Activated CD4-positive, alpha-beta T cell treated with anti-CD3 and anti-CD28 coated beads for 4 hours (primary cell): ENCODE measurements at regions not wholly inside any gene's neighbourhood (a gene's known extent, or its start where the extent isn't known, plus 50 kb on each side); places are given as distances from the start of the nearest gene placed in this dataset.
"Not testable (repeated sequence)": the region's sequence is repeated elsewhere in the genome, so short reads cannot be mapped to it uniquely, and the experiment has no call there.

Source experiments
- DNase-seq, 2 donors: peaks; one replicate each; pipeline ENCODE4 v3.0.0-alpha.2; 2020

DNA sequence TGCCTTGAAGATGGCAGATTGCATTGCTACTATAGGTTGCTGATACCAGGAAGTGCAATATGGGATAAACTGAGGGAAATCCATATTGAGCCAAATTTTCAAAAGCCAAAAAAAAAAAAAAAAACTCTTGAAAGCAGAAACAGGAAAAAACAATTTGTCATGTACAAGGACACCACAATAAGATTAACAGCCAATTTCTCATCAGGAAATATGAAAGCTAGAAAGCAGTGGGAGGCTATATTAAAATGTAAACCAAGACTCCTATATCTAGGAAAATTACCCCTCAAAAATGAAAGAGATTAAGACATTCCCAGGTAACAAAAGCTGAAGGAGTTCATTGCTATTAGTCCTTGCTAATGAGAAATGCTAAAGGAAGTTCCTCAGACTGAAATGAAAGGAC, 462.8 kb upstream of the DPH6 start:
- no peak for DNase-seq

DNA sequence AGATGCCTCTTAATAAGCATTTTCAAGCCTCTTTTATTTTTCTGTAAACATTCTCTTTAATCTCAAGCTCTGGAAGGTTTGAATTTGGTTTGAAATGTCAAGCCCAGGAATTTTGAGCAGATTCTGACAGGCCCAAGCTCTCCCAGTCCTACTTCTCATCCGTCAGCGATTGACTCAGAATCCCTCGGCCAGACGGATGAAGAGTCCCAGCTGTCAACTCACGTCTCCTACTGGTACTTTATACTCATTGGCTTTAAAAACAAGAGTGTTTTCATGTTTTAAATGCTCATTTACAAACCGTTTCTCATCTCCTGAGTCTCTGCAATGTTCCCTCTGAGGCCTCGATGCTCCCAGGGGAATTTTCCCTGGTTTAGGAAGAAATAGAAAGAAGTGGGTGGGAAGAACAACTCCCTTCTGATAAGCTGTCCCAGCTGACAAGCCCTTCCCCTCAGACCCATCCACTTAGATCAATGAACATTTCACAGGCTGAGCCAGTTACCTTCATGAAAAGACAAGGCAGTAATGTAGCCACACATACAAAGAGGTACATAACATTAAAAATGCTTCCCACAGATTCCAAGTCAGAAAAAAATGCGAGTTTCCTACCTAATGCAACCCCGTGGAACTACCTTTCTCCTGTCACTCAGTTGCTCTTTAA, 478.2 kb upstream of the DPH6 start:
- DNase-seq: no peak

DNA sequence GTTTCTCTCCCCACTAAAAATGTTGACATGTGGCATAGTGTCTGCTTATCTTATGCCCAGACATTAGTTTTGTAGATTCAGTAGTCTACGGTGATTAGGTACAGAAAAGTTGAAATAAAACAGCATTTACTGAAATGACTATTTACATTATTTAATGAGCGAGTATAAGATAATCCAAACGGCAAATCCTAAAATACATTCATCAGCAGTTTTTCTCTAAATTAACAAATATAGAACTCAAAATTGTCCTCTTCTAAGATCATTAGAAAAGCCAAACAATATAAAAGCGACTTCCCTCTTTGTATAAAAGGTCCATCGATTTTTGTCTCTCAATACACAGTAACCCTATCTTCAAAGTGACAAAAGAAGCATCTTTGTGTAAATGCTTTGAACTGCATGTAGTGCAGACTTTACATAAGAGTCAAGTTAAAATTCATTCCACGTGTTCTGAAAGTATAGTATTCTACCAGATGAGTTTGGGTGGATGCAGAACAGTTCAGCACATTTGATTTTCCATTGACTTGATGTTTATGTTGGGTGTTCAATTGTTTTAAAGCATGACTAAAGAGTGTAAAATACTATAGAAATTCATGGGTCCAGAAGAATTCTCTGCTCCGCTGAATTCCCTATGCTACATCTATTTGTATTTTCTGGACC, 480.8 kb upstream of the DPH6 start:
- no peak for DNase-seq

DNA sequence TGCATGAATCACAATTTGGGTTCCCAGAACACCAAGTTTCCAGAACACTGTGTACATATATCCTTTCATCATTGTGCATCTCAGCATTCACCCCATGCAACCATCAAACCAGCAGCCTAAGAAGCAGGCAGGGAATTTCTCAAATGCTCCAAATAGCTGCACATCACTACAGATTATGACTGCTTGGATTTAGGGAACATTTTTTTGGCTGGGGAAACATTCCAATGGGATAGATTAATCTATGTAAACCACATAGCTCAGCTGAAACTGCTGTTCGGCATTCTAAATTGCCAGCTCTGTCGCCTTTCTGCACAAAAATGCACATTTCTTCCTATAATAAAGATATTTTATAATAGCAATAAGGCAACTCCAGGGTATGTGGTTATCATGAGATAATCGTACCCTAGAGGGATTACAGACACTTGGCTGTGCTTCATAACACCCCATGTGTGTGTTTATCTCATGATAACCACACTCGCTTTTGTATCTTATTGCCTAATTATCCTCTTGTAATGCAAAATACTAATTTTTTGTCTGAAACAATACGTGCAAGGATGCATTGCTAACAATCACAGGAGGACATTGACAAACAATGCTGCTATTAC, 483.7 kb upstream of the DPH6 start:
- DNase-seq: no peak

DNA sequence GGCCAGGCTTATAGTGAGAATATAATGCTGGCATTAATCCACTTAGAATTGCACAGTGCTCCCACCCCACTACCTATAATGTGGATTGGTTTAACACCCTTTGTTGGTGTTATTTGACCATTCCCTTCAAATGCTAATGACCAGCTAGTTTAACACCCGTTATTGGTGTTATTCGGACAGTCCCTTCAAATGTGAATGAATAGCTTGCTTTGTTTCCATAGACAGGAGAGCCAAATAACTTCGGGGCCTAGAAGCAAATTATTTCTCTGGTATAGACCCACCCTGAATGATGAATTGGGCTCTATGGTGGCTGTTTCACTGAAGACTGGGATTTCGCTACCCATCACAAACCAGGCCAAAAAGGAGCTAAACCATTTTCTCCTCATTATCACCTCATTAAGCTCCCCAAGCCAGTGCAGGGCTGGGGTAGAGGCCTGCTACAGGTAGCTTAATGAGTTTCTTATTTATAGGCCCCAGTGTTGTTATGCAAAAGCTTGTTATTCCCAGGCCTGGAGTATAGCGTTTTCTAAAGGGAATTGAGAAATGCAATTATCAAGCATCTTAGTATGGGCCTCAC, 494.1 kb upstream of the DPH6 start:
- no peak for DNase-seq

DNA sequence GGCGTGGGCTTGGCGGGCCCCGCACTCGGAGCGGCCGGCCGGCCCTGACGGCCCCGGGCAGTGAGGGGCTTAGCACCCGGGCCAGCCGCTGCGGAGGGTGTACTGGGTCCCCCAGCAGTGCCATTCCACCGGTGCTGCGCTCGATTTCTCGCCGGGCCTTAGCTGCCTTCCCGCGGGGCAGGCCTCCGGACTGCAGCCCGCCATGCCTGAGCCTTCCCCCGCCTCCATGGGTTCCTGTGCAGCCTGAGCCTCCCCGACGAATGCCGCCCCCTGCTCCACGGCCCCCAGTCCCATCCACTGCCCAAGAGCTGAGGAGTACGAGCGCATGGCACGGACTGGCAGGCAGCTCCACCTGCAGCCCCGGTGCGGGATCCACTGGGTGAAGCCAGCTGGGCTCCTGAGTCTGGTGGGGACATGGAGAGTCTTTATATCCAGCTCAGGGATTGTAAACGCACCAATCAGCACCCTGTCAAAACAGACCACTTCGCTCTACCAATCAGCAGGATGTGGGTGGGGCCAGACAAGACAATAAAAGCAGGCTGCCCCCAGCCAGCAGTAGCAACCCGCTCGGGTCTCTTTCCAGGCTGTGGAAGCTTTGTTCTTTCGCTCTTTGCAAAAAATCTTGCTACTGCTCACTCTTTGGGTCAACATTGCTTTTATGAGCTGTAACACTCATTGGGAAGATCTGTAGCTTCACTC, 501.2 kb upstream of the DPH6 start:
- DNase-seq: not testable (repeated sequence)

DNA sequence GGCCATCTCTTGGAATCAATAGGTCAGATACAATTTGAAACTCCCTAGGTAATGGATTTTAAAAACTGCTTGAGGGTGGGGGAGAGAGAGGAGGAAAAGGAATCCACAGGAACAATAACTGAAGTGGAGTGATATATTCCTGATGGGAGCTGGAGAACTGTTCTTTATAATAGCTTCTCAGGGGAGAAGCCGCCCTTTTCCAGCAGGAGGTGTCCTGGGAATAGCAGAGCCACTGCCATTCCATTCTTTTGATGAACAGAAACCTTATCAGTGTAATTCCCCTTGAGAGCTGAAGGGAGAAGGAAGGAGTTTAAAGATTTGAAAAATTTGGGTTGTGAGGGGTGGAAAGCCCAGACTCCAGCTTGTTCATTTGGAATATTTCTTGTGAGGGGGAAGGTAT, 504.9 kb upstream of the DPH6 start:
- no peak for DNase-seq

DNA sequence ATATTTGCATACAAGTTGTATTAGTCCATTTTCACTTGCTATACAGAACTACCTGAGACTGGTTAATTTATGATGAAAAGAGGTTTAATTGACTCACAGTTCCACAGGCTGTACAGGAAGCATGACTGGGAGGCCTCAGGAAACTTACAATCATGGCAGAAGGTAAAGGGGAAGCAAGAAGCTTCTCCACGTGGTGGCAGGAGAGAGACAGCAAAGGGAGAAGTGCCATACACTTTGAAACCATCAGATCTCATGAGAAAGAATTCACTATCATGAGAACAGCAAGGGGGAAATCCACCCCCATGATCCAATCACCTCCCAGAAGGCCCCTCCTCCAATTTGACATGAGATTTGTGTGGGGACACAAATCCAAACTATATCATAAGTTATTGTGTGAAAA, 506.7 kb upstream of the DPH6 start:
- not testable (repeated sequence) for DNase-seq

DNA sequence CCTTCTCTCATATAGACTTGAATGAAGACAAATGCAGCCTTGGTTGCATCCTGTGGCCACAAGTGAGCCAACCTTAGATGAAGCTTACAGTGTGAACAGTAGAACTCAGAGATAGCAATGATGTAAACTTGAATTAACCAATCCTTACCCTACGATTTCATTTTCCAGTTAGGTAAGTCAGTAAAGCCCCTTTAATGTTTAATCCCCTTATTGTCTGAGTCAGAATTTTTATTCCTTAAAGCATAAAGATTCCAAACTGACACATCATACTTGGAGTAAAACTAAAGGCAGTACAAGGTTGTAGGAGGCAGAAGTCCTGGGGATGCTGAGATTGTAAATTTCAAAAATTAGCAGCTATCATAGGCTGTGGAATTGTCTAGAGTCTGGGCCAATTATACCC, 507.8 kb upstream of the DPH6 start:
- no peak for DNase-seq

DNA sequence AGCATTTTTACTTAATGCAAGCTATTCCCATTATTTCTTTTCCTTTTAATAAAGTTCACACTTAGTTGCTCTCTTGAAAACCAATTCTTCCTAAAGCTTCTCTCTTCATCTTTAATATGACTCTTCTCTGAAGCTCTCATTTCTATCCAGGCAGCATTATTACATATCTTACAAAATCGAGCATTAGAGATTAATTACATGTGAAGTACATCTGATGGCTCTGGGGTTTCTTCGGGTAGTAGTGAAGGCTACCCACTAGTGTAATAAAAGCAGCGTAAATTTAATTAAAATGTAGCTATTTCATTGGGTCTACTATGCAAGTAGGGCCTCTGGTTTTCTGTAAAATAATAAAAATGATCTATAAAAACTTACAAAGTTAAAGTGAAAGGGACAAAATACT, 513.6 kb upstream of the DPH6 start:
- DNase-seq: no peak

DNA sequence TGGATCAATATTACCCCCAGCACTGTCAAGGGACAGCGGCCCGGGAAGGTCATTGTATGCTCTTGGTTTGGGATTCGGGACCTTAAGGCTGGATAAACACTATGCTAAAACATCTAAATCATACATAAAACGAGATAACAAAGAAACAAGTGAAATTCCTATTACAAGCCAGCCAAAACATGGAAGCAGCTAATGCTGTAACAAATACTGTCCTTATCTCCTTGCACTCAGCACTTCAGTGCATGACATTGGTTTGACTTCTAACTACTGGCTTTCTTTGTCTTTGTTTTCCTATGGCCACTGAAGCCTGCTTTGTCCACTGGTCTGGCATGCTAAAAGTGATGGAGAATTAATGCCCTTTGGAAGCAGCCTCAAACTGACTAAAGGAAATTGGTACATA, 516.4 kb upstream of the DPH6 start:
- DNase-seq: no peak

DNA sequence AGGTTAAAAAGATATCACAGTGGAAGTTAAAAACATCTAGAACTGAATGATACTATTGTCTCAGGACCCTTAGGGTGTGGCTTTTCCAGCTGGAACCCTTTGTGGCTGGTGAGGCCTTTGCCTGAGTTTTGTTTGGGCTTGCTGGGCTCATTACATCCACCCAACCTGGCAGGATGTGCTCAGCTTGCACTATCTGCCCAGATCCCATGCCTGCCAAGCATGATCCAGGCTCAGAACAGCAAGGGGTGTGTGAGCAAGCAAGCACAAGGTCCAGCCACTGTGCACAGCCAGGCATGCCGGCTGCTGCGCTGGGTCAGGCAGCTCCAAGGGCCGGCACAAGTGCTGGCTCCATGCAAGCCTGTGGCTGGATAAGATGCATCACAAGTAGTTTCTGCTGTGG, 512.7 kb upstream of the CDIN1 start:
- DNase-seq: no peak

DNA sequence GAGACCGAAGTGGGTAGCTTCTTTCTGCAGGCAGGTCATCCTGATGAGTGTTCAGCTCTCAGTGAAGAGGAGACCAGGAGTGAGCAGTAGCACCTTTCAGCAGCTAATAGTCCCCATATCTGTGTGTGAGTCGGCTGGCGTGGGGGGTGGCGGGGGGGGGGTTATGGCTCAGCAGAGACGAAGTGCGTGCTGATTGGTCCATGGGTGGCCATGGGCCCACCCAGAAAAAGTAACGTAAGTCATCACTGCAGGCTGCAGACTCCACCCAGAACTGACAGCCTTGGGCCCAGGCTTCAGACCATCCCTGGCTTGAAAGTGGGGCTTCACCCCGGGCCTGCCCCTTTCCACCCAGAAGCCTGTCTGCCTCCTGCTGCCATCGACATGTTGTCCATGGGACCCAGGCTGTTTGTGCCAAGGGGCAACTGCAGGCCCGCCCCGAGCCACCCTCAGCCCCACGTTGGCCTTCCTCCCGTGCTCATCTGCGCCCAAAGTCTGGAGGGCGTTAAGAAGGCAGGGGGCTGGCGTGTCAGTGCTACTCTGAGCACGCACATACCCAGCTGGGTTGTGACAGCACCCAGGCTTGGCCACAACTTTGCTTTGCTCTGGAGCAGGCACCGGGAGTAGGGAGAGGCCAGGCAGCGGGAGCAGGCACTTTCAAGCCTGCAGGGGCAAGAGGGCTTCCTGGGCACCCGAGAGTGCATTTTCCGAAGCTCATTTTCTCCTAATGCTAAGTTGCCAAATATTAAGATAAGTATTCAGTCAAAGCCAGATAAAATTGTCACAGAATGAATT, 511.7 kb upstream of the CDIN1 start:
- no peak for DNase-seq

DNA sequence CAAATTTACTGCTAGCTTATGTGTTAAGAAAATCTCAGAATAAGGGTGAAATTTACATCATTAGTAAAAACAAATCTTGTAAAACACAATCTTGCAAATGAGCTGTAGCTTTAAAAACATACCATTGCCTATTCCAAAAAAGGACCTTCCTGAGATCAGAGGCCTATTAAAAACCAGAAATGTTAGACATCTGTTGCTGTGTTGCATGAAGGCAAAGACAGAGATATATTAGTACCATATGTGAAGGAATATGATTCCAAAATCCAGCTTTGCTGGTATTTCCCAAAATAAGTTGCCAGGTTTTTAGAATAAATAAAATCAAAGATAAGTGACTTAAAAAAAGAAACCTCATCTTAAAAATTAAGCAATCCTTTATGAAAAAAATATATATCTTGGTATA, 504.1 kb upstream of the CDIN1 start:
- DNase-seq: no peak

DNA sequence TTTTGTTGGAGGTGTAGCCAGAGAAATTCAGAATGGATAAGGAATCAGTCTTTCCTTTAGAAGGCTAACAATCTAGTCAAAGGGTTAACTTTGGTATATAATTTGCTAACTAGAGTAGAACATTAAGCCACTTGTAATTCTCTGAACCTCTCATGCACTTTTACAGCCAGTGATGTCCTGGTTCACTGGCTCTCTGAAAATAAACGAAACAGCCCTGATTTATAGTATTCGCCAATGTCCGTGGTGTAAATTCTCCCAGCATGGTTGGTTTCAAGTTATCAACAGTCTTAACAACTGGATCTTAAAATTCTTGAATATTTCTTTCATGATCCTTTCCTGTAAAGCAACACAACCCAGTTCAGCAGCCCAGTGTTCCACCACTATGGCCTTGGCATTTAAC, 500.4 kb upstream of the CDIN1 start:
- no peak for DNase-seq

DNA sequence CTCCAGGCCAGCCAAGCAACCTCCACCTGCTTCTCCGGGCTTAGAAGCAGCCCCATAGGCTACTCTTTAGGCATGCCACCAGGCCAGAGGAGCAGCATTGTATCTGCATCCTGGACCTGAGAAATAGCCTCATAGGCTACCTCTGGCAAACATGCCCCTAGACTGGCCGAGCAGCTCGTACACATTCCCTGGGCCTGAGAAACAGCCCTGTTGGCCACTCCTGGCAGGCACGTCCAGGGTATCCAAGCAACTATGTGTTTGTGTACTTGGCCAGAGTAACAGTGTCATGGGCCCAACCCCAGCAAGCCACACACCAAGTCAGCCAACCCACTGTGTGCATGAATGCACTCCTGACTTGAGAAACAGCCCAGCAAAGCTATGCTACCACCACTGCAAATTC, 498.7 kb upstream of the CDIN1 start:
- no peak for DNase-seq

DNA sequence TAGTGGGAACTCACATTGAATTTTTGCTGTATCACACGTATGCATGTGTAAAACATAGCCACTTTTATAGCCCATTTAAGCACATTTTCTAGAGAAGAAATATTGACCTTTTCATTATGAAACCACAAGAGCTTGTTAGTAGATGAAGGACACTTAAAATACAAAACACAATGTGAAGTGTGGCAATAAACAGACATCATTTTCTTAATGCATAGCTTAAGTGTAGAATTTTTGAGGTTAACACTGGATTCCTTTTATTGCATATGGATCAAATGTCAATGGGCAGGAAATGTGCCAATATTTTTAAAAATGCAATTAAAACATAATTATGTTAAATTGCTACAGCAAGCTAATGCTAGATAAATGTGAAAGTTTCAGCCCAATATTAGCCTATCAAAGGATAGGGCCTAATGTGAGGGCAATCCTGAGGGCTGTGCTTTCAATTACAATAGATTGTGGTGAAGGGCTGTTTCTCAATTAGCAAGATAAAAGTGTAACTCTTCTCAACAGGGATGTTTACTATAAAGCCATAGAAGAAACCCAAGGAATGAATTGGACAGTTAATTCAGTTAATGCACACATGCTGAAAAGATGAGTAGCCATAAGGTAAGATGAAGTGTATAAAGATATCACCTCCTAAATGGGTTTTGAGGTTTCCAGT, 489.0 kb upstream of the CDIN1 start:
- no peak for DNase-seq

DNA sequence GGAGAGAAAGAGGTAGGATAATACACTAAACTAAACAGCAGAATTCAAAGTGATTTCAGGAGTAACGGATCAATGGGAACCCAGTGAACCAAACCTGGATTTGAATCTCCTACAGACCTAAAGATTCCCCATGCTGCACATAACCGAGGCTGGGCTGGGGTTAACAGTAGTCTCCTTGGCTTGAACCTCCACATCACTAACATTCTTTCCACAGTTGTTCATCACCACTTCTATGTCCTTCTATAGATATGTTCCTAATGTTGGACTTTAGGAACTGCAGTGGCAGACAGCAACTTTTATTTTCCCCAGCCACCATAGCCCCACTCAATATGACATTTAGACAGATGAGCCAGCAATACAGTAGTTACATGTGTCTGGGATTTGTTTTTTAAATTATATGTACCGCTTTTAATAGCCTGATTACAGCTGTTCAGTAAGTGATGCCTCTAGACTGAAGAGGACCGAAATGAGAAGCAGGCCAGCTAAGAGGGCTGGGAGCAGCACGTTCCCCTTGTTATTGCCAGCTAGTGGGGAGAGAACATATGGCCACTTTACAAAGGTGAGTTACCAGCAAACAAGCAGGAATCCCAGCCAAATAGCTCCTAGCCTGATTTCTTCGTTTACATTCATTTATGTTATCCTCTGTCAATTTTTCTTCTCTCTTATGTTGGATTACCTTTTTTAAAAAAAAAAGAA, 472.6 kb upstream of the CDIN1 start:
- DNase-seq: no peak

DNA sequence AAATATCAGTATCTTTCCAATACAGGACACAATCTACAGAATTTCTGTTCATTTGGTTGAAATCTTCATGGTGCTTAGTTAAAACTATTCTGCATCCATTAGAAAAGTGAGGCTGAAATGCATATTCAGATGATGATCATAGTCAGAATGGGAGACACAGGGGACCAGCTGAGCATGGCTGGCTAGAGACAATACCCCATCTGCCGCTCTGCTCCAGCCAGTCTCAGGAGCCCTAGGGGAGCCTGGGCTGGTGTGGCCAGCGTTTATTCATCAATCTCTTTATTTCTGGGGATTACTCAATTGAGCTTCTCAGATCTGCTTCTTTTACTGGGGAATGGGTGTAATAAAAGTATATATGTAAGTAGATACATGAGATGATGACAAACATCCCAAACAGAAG, 470.9 kb upstream of the CDIN1 start:
- no peak for DNase-seq

DNA sequence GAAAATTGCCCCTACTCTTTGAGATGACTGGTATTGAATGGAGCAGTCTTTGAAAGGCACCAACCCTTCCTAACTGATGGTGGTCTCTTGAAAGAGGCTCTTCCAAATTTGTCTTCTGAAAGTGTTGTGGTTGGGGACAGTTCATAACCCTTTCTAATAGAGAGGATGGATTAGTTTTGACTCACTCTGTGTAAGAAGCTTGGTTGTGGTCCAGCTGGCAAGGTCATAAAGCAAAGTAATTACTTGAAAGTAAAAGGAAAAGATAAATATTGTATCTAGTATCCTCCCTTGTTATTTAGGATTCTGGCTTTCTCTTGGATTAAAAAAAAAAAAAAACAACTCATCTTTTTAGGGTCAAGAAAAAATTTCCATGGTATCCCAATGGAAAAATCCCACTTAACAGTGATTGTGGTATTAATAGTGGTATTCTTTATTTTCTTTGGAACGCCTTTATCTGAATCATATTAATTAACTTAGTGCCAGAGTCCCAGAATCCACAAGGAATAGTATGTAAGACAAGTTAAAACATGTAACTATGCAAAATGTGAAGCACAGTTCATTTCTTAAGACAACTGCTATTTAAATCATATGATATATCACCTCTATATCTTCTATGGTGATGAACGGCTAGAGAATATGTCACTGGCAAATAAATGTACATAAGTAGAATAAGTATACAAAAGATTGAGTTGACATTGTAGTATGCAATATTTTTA, 469.3 kb upstream of the CDIN1 start:
- no peak for DNase-seq

DNA sequence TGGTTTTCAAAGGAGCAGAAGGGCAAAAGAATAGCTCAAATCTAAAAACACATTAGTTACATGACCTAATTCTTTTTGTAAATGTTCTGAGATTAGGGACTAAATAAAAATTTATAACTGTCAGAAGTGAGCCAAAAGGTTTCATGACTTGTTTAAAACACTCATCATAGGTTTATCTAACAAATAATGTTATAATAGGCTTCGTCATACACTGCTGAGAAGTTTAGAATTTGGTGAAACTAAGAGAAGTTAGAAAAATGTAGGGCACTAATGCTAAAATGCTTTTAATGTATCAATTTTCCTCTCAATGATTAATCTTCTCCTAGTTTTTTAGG, 468.8 kb upstream of the CDIN1 start:
- DNase-seq: no peak
